Peyer's patch (tissue), 4 donors: ENCODE measurements at regions not wholly inside any gene's neighbourhood (a gene's known extent, or its start where the extent isn't known, plus 50 kb on each side); places are given as distances from the start of the nearest gene placed in this dataset.

Experiments
- POLR2A ChIP-seq, 2 donors: fragments of 450-650 bp; IDR thresholded peaks; one replicate each; pipeline ENCODE4 v1.5.1; 2017; ENCODE audit warnings: antibody characterized with exemption in 2 of 2, mild to moderate bottlenecking in 2 of 2, moderate library complexity in 2 of 2
- TF ChIP-seq, protein P1 (sequence below), 6 experiments: fragments of 450-650 bp in 4 of 6; fragments of 200-600 bp in 2 of 6; sonication (generic) in 1 of 6; IDR thresholded peaks; one replicate each; pipeline ENCODE4 v1.5.1; 2017 to 2019; ENCODE audit warnings: antibody characterized with exemption in 6 of 6, mild to moderate bottlenecking in 3 of 6, moderate library complexity in 1 of 6

DNA sequence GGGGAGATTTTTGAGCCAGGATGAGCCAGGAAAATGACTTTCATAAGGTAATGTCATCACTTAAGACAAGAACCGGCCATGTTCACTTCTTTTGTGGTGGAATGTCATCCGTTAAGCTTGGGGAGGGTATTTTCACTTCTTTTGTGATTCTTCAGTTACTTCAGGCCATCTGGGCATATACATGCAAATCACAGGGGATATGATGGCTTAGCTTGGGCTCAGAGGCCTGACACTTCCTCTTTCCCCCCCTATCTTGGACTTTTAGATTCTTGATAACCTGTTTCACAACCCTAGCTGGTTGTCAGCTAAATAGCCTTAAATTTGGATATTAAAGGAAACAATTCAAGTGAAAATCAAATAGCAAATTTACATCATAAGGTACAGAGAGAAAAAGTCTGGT, 986.0 kb downstream of the NLGN4Y start:
- TF ChIP-seq, protein P1, sequence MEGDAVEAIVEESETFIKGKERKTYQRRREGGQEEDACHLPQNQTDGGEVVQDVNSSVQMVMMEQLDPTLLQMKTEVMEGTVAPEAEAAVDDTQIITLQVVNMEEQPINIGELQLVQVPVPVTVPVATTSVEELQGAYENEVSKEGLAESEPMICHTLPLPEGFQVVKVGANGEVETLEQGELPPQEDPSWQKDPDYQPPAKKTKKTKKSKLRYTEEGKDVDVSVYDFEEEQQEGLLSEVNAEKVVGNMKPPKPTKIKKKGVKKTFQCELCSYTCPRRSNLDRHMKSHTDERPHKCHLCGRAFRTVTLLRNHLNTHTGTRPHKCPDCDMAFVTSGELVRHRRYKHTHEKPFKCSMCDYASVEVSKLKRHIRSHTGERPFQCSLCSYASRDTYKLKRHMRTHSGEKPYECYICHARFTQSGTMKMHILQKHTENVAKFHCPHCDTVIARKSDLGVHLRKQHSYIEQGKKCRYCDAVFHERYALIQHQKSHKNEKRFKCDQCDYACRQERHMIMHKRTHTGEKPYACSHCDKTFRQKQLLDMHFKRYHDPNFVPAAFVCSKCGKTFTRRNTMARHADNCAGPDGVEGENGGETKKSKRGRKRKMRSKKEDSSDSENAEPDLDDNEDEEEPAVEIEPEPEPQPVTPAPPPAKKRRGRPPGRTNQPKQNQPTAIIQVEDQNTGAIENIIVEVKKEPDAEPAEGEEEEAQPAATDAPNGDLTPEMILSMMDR (IDR thresholded peaks at IDR 0.05) = no peak
- TF ChIP-seq POLR2A (IDR thresholded peaks at IDR 0.05) = no peak
